GM21619 (cell line): ENCODE measurements at regions not wholly inside any gene's neighbourhood (a gene's known extent, or its start where the extent isn't known, plus 50 kb on each side); places are given as distances from the start of the nearest gene placed in this dataset.
A peak's percentile ranks its signal among the peaks of the same experiment; 100 is the strongest.
"Not testable (repeated sequence)": the region's sequence is repeated elsewhere in the genome, so short reads cannot be mapped to it uniquely, and the experiment has no call there.

ENCODE experiments used
- ATAC-seq: cut with Tn5 transposase; IDR thresholded peaks from one replicate; pipeline ENCODE4 v1.9.1; 2021; ENCODE audit not compliant: unreplicated experiment

- no peak for ATAC-seq
These were observed 229.1 kb upstream of the JARID2 start for GRCh38 chr6:15016813-15017212.

- ATAC-seq, result no peak
These were observed 228.6 kb upstream of the JARID2 start for GRCh38 chr6:15017261-15017660.

DNA sequence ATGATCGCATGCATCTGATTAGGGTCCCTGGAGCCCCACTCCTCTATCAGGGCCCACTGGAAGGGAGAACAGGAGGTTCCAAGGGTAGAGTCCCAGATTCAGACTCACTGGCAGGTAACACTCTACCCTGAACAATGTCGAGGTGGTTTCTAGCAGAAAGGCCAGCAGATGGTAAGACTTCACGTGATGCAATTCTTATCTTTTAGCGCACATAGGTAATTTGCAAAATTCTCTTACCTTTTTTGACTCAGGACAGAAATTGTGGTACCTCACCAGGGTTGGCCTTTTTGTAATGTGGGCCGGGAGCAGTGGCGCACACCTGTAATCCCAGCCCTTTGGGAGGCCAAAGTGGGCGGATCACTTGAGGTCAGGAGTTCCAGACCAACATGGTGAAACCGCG is 228.1 kb upstream of the JARID2 start:
- ATAC-seq, result no peak

GRCh38 chr6:15020119-15020770 is 225.6 kb upstream of the JARID2 start:
- ATAC-seq, result no peak

DNA sequence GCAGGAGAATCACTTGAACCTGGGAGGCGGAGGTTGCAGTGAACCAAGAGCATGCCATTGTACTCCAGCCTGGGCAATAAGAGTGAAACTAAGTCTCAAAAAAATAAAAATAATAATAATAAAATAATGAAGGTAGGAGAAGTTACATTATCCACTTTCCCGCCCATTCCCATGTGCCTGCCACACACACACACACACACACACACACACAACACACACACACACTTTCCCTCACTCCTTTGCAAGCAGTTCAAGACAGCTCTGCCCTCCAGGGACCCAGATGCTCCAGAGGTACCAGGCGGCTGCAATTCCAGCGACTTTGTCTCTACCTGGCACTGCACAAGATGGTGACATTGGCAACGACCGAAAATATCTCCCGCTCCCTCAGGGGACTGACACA is 224.8 kb upstream of the JARID2 start:
- no peak for ATAC-seq

GRCh38 chr6:15023018-15023417 is 222.9 kb upstream of the JARID2 start:
- not testable (repeated sequence) for ATAC-seq

GRCh38 chr6:15023448-15023847 is 222.4 kb upstream of the JARID2 start:
- ATAC-seq, result peak; percentile 95

- no peak for ATAC-seq
These were observed 220.4 kb upstream of the JARID2 start for GRCh38 chr6:15025446-15025845.

GRCh38 chr6:15026832-15027231 is 219.0 kb upstream of the JARID2 start:
- no peak for ATAC-seq

DNA sequence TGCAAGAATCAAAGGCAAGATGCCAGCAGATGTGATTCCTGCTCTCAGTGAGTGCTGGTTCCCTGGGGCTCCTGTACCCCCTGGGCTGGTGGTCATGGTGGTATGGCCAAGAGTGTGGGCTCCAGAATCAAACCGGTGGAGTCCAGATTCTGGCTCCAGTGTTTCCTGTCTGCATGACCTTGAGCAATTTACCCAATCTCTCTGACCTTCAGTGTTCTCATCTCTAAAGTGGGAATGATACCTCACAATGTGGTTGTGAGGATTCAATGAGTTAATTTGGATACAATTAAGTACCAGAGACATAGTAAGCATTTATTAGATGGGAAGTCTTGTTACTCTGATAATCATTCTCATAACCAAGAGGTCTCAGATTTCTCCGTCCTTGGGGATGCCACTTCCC is 218.4 kb upstream of the JARID2 start:
- no peak for ATAC-seq

DNA sequence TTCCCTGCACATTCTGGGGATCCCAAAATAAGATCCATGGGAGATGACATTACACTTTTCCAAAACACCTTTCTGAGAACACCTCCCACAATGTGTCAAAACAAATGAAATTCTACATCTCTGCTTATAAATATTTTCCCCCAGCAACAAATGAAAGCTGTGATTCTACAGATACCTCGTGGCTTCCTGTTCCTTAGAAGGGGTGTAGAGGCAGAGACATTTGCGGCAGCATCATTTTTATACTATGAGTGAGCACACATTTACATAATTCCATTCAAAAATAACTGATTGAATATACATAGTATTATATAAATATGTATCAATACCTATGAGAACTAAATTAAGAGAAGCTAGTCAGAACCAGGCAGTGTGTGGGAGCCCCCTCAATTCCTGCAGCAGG is 213.9 kb upstream of the JARID2 start:
- no peak for ATAC-seq

DNA sequence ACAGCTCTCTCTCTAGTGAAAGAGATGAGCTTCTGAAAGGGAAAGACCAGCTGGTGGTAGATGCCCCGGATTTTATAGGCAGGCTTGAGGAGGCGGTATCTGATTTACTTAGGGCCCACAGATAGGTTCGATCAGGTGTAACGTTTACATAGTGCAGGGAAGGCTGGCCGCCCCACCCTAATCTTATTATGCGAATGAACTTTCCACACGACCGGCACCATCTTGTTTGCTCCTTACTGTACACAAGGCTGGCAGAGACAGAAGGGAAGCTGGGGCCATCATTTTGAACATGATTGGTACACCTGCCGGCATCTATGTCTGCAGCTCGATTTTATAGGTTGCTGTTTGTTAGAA is 212.0 kb upstream of the JARID2 start:
- ATAC-seq, result no peak

DNA sequence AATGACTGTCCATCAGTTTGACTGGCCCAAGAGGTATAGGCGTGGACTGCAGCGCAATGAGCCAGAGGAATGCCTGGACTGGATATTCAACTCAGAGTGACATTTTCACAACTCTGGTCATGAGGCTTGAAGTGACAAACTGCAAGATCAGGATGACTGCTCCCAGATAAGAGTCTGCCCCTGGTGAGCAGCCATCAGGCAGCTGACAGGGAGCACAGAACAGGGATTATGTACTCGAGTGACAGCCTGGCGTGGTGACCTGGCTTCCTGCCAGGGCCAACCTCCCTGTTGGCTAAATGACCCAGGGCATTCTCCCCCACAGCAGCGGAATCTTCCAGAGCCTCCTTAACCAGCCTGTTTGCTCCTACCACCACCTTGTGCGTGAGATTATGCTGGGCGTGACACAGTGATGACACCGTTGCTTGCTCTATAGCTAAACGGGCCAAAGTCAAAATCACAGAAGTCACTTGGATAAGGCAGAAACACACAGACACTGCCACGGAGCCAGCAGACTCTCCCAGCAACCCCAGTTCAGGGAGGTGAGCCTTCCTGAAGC is 209.1 kb upstream of the JARID2 start:
- no peak for ATAC-seq

GRCh38 chr6:15037253-15037652 is 208.6 kb upstream of the JARID2 start:
- no peak for ATAC-seq

GRCh38 chr6:15038013-15038791 is 207.7 kb upstream of the JARID2 start:
- ATAC-seq, result no peak

- ATAC-seq, result no peak
These were observed 206.7 kb upstream of the JARID2 start for GRCh38 chr6:15039136-15039535.

DNA sequence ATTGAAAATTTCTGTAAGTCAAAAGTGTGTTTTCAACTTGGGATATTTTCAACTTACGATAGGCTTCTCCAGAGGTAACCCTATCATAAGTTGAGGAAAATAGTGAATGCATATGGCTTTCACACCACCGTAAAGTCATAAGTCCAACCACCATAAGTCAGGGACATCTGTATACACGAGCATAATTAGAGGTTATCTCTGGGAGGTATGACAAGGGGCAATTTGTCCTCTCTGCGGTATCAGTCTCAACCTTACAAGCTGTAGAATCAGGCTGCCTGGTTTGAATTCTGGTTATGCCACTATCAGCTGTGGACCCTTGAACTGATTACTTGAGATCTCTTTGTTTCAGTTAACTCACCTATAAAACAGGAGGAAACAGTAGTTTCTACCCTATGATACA is 202.9 kb upstream of the JARID2 start:
- ATAC-seq, result no peak

- no peak for ATAC-seq
These were observed 201.6 kb upstream of the JARID2 start for GRCh38 chr6:15044146-15044882.

DNA sequence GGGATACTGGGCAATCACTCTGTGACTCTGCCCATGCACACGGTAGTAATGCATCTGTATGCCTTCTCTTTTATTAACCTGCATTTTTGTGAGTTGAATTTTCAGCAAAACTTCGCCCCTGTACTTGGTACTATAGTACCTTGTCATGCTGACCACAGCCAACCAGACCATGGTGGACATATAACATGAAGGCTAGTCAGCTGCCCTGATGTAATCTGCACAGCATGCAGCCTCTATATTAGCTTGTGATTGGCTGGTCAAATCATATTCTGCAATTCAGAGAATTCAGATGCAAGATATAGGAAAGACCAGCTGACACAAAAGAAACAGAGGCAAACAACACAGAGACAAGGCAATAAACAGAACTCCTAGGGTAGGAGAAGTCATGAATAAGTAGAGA is 200.9 kb upstream of the JARID2 start:
- ATAC-seq, result no peak

- ATAC-seq, result no peak
These were observed 199.1 kb upstream of the JARID2 start for GRCh38 chr6:15046751-15047150.

DNA sequence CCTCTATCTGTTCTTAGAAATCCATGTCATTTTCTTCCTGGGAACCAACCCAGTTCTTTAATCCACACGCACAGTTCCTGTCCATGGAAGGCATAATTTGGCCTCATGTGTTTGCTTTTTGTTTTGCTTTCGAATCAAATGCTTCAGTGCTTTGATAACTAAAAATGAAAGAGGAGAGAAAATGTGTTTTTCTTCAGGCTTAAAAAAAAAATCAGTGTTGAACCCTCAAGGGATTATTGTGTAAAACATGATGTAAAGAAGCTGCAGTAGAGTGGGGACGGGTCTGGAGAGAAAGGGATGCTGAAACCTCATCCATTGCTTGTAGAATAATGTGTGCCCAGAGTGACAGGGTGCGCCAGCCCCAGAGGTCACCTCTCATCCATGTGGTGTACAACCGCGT is 197.5 kb upstream of the JARID2 start:
- ATAC-seq, result no peak
